Muscle of back (tissue), 3 donors: ENCODE measurements at regions not wholly inside any gene's neighbourhood (a gene's known extent, or its start where the extent isn't known, plus 50 kb on each side); places are given as distances from the start of the nearest gene placed in this dataset.

Experiments
- DNase-seq, 3 donors: peaks; one replicate each; pipeline versions ENCODE4 v3.0.0 to v3.0.0-alpha.2; 2013

GRCh38 chr3:11917051-11917450 is 70.4 kb upstream of the TAMM41 start:
- no peak for DNase-seq

DNA sequence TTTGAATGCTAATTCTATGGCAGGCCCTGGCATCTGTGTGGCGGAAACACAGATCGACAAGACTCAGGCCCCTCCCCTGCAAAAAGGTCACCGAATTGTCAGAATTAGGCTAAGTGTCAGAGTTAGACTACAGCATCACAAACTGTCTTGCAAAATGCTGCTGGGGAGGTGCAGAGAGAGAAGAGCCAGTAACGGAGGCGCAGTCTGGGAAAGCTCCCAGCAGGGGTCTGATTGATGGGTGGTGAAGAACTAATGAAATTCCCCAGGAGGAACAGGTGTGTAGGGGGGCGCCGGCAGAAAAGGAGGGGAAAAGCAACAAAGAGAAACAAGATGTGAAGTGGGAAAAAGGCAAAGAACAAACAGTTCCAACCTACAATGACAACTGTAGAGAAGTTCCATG is 72.7 kb upstream of the TAMM41 start:
- no peak for DNase-seq

- DNase-seq = no peak
These were observed 77.8 kb upstream of the TAMM41 start for GRCh38 chr3:11924518-11924917.

GRCh38 chr3:11928381-11928780 is 75.8 kb upstream of the SYN2 start:
- DNase-seq = no peak

GRCh38 chr3:11929531-11929930 is 74.7 kb upstream of the SYN2 start:
- DNase-seq = no peak

DNA sequence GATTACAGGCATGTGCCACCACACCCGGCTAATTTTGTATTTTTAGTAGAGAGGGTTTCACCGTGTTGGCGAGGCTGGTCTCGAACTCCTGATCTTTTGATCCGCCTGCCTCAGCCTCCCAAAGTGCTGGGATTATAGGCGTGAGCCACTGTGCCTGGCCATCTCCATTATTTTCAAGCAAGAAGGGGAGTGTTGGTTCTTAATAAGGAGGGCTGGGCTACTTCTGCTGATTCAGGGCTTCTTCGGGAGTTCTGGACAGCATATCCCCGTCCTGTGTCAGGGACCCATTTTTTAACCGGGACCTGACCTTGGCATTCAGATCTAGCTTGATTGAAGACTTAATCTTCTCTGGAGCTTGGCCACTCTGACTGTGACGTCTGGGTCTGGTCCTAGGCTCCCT is 74.1 kb upstream of the SYN2 start:
- DNase-seq = no peak

- DNase-seq = no peak
These were observed 71.6 kb upstream of the SYN2 start for GRCh38 chr3:11932636-11933035.

GRCh38 chr3:11933529-11933928 is 70.7 kb upstream of the SYN2 start:
- DNase-seq = no peak

DNA sequence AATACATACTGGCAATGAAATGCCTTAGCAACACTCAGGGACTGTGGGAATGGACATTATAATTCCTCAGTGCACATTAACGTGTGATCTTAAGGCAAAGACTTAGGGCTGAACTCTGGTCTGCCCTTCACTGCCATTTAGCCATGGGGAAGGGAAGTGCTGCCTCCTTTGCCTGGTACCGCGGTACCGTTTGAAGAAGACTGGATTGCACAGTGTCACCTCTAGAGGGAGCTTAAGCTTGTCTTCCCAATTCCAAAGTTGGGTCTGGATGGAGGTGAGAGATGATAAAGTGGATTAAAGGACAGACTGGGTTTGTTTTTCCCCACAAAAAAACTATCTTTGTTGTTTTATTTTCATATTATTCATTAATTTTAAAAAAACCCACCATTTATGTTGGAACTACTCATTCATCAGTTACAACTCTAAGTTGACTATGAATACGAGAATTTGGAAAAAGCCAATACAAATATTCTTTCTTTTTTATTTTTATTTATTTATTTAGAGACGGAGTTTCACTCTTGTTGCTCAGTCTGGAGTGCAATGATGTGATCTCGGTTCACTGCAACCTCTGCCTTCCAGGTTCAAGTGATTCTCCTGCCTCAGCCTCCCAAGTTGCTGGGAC is 60.0 kb upstream of the SYN2 start:
- no peak for DNase-seq

GRCh38 chr3:11948331-11948730 is 55.9 kb upstream of the SYN2 start:
- DNase-seq = no peak

DNA sequence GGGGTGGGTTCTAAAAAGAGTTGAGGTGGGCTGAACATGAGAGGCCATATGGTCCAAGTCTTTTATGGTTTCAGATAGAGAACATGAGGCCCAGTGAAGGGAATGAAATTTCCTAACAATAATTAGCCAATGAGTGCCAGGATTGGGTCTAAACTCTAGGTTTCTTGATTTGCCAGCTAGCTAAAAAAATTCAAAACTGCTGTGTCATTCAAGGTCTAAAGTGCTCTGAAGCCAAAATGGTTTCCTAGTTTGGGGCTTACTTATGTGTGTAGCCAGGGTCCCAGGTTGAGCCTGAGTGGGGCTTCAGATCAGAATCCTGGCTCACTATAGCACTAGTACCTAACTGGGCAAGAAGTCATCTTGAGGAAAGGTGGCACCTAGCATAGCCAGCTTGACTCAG is 55.3 kb upstream of the SYN2 start:
- DNase-seq = no peak

DNA sequence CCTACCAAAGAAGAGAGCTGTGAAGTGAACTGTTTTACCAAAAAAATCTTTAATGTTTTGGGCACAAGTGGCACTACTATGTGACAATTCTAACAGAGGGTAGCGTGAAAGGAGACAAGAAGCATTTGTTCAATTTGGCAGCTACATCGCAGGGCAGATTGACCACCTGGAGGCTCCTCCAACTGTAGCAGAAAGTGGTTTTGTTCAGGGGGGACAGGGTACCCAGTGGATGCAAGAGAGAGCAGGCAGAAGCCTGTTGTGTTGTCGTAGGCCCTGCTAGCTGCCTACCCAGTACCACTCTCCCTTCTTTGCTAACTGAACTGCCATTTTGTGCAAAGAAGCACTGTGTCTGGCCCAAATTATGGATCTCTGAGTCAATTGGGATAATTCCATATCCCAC is 54.8 kb upstream of the SYN2 start:
- DNase-seq = no peak

DNA sequence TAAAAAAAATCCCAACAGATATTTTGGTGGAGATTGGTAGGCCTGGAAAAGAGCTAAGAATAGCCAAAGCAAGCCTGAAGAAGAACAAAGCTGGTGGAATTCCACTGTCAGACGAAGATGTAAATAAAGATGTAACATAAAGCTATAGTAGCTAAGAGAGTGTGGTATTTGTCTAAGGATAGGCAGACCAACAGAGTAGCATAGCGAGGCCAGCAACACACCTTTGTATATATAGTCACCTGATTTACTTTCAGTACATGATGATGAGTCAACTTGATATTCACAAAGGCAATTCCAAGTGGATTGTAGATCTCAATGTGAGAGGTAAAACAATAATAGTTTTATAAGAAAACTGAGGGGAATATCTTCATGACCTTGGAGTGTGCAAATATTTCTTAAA is 53.6 kb upstream of the SYN2 start:
- DNase-seq = no peak

- no peak for DNase-seq
These were observed 50.8 kb upstream of the SYN2 start for GRCh38 chr3:11953350-11953749.

- peak in 1 of 3 donors; percentile 1 for DNase-seq
These were observed 50.4 kb upstream of the SYN2 start for GRCh38 chr3:11953778-11954177.

- peak in 1 of 3 donors; percentile 7 for DNase-seq
These were observed 49.8 kb upstream of the SYN2 start for GRCh38 chr3:11954312-11954934.
